ENCODE measurements at regions not wholly inside any gene's neighbourhood (a gene's known extent, or its start where the extent isn't known, plus 50 kb on each side); places are given as distances from the start of the nearest gene placed in this dataset.

DNA sequence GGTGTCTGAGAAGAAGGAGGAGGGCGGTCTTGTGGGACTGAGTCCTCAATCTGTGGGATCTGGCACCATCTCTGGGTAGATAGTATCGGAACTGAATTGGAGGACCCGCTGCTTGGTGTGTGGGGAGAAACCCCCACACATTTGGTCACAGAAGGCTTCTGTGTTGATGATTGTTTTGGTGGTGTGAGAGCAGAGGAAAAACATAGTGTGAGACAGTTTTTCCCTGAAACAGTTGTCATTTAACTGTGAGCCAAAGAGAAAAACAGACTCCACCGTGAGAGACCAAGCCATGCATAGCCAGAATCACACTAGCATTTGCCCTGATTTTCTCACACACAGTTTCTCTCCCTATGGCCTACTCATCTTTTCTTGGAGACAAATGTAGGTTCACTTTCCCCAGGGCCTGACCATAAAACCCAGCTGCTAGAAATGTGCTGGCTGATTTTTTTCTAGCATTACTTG is 91.4 kb upstream of the FLRT2 start:
- Histone ChIP-seq H3K36me3 (ENCODE audit: insufficient read depth) (no peaks in the 10 kb centered on the region), H4K20me1 (replicated peaks; ENCODE audit: insufficient read depth) (no peaks in the 10 kb centered on the region), H3K27ac (ENCODE audit: low read depth) (no peak overlapping the region), H3F3A (replicated peaks; ENCODE audit: low read depth) (no peaks in the 10 kb centered on the region), H3K4me1 (ENCODE audit: insufficient read depth) (no peaks in the 10 kb centered on the region), H2AFZ (no peak overlapping the region), H3K27me3 (ENCODE audit: insufficient read depth) (no peaks in the 10 kb centered on the region), H3K9me2 (ENCODE audit: insufficient read depth) (0 out of 2 replicates have a peak, but pooled peaks cover 3% of the 10 kb centered on the region), H3K4me3 (no peak overlapping the region), H3K4me2 (no peak overlapping the region), H3K79me2 (replicated peaks; ENCODE audit: insufficient read depth) (no peaks in the 10 kb centered on the region)
- DNase-seq (ENCODE audit: low spot score) (no peak), ATAC-seq (no peak)
- Mint-ChIP-seq H3K4me1 (no peaks in the 10 kb centered on the region), H3K27ac (no peak overlapping the region), H3K27me3 (ENCODE audit: insufficient read depth, low read depth, poor library complexity) (no peaks in the 10 kb centered on the region), H3K4me3 (no peak overlapping the region), H3K36me3 (ENCODE audit: low read depth) (no peaks in the 10 kb centered on the region), H3K9me3 (peaks cover 3% of the 10 kb centered on the region; the same call in 1 of the 3 replicates)
- TF ChIP-seq CREB1 (CRISPR knock-in tag; IDR thresholded peaks at IDR 0.05; ENCODE audit: low read depth) (no peak), NANOG (IDR thresholded peaks at IDR 0.05; ENCODE audit: borderline replicate concordance) (no peak)

- ATAC-seq: no peak
Observed at GRCh38 chr14:85439696-85440328, 90.1 kb upstream of the FLRT2 start.

More at GRCh38 chr14:85439696-85440328, 90.1 kb upstream of the FLRT2 start:
- TF ChIP-seq, protein P1, sequence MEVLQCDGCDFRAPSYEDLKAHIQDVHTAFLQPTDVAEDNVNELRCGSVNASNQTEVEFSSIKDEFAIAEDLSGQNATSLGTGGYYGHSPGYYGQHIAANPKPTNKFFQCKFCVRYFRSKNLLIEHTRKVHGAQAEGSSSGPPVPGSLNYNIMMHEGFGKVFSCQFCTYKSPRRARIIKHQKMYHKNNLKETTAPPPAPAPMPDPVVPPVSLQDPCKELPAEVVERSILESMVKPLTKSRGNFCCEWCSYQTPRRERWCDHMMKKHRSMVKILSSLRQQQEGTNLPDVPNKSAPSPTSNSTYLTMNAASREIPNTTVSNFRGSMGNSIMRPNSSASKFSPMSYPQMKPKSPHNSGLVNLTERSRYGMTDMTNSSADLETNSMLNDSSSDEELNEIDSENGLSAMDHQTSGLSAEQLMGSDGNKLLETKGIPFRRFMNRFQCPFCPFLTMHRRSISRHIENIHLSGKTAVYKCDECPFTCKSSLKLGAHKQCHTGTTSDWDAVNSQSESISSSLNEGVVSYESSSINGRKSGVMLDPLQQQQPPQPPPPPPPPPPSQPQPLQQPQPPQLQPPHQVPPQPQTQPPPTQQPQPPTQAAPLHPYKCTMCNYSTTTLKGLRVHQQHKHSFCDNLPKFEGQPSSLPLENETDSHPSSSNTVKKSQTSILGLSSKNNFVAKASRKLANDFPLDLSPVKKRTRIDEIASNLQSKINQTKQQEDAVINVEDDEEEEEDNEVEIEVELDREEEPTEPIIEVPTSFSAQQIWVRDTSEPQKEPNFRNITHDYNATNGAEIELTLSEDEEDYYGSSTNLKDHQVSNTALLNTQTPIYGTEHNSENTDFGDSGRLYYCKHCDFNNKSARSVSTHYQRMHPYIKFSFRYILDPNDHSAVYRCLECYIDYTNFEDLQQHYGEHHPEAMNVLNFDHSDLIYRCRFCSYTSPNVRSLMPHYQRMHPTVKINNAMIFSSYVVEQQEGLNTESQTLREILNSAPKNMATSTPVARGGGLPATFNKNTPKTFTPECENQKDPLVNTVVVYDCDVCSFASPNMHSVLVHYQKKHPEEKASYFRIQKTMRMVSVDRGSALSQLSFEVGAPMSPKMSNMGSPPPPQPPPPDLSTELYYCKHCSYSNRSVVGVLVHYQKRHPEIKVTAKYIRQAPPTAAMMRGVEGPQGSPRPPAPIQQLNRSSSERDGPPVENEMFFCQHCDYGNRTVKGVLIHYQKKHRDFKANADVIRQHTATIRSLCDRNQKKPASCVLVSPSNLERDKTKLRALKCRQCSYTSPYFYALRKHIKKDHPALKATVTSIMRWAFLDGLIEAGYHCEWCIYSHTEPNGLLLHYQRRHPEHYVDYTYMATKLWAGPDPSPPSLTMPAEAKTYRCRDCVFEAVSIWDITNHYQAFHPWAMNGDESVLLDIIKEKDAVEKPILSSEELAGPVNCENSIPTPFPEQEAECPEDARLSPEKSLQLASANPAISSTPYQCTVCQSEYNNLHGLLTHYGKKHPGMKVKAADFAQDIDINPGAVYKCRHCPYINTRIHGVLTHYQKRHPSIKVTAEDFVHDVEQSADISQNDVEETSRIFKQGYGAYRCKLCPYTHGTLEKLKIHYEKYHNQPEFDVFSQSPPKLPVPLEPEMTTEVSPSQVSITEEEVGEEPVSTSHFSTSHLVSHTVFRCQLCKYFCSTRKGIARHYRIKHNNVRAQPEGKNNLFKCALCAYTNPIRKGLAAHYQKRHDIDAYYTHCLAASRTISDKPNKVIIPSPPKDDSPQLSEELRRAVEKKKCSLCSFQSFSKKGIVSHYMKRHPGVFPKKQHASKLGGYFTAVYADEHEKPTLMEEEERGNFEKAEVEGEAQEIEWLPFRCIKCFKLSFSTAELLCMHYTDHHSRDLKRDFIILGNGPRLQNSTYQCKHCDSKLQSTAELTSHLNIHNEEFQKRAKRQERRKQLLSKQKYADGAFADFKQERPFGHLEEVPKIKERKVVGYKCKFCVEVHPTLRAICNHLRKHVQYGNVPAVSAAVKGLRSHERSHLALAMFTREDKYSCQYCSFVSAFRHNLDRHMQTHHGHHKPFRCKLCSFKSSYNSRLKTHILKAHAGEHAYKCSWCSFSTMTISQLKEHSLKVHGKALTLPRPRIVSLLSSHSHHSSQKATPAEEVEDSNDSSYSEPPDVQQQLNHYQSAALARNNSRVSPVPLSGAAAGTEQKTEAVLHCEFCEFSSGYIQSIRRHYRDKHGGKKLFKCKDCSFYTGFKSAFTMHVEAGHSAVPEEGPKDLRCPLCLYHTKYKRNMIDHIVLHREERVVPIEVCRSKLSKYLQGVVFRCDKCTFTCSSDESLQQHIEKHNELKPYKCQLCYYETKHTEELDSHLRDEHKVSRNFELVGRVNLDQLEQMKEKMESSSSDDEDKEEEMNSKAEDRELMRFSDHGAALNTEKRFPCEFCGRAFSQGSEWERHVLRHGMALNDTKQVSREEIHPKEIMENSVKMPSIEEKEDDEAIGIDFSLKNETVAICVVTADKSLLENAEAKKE (CRISPR knock-in tag; IDR thresholded peaks at IDR 0.05): no peak
- TF ChIP-seq EZH2phosphoT487 (IDR thresholded peaks at IDR 0.05; ENCODE audit: unreplicated experiment): no peak
- TF ChIP-seq JUNB (IDR thresholded peaks at IDR 0.05; ENCODE audit: unreplicated experiment): no peak
- TF ChIP-seq, protein P2, sequence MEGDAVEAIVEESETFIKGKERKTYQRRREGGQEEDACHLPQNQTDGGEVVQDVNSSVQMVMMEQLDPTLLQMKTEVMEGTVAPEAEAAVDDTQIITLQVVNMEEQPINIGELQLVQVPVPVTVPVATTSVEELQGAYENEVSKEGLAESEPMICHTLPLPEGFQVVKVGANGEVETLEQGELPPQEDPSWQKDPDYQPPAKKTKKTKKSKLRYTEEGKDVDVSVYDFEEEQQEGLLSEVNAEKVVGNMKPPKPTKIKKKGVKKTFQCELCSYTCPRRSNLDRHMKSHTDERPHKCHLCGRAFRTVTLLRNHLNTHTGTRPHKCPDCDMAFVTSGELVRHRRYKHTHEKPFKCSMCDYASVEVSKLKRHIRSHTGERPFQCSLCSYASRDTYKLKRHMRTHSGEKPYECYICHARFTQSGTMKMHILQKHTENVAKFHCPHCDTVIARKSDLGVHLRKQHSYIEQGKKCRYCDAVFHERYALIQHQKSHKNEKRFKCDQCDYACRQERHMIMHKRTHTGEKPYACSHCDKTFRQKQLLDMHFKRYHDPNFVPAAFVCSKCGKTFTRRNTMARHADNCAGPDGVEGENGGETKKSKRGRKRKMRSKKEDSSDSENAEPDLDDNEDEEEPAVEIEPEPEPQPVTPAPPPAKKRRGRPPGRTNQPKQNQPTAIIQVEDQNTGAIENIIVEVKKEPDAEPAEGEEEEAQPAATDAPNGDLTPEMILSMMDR (conservative IDR thresholded peaks at IDR 0.05; ENCODE audit: low read depth in 2 of 2): no peak
- TF ChIP-seq, protein P3, sequence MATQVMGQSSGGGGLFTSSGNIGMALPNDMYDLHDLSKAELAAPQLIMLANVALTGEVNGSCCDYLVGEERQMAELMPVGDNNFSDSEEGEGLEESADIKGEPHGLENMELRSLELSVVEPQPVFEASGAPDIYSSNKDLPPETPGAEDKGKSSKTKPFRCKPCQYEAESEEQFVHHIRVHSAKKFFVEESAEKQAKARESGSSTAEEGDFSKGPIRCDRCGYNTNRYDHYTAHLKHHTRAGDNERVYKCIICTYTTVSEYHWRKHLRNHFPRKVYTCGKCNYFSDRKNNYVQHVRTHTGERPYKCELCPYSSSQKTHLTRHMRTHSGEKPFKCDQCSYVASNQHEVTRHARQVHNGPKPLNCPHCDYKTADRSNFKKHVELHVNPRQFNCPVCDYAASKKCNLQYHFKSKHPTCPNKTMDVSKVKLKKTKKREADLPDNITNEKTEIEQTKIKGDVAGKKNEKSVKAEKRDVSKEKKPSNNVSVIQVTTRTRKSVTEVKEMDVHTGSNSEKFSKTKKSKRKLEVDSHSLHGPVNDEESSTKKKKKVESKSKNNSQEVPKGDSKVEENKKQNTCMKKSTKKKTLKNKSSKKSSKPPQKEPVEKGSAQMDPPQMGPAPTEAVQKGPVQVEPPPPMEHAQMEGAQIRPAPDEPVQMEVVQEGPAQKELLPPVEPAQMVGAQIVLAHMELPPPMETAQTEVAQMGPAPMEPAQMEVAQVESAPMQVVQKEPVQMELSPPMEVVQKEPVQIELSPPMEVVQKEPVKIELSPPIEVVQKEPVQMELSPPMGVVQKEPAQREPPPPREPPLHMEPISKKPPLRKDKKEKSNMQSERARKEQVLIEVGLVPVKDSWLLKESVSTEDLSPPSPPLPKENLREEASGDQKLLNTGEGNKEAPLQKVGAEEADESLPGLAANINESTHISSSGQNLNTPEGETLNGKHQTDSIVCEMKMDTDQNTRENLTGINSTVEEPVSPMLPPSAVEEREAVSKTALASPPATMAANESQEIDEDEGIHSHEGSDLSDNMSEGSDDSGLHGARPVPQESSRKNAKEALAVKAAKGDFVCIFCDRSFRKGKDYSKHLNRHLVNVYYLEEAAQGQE (IDR thresholded peaks at IDR 0.05; ENCODE audit: unreplicated experiment): no peak
- Histone ChIP-seq H3K4me3 (no peak overlapping the region), H3K4me2 (no peak overlapping the region), H3K36me3 (ENCODE audit: insufficient read depth) (no peaks in the 10 kb centered on the region), H3K27ac (ENCODE audit: low read depth) (no peak overlapping the region), H3K9me2 (ENCODE audit: insufficient read depth) (0 out of 2 replicates have a peak, but pooled peaks cover 3% of the 10 kb centered on the region), H3K27me3 (ENCODE audit: insufficient read depth) (no peaks in the 10 kb centered on the region), H3K4me1 (ENCODE audit: insufficient read depth) (no peaks in the 10 kb centered on the region), H4K20me1 (replicated peaks; ENCODE audit: insufficient read depth) (no peaks in the 10 kb centered on the region), H2AFZ (no peak overlapping the region), H3K79me2 (replicated peaks; ENCODE audit: insufficient read depth) (no peaks in the 10 kb centered on the region), H3F3A (replicated peaks; ENCODE audit: low read depth) (no peaks in the 10 kb centered on the region)
- H3K4me3 Mint-ChIP-seq: no peak overlapping the region
- H3K4me1 Mint-ChIP-seq: no peaks in the 10 kb centered on the region
- no peaks in the 10 kb centered on the region for H3K27me3 Mint-ChIP-seq (ENCODE audit: insufficient read depth, low read depth, poor library complexity)
- peaks cover 3% of the 10 kb centered on the region; the same call in 1 of the 3 replicates for H3K9me3 Mint-ChIP-seq
- no peak overlapping the region for H3K27ac Mint-ChIP-seq
- no peak for DNase-seq (ENCODE audit: low spot score)
- H3K36me3 Mint-ChIP-seq (ENCODE audit: low read depth): no peaks in the 10 kb centered on the region

Measured in GM23338 (cell line).